ENCODE measurements at regions not wholly inside any gene's neighbourhood (a gene's known extent, or its start where the extent isn't known, plus 50 kb on each side); places are given as distances from the start of the nearest gene placed in this dataset.

GRCh38 chr2:19434413-19434812 lies 76.0 kb upstream of the OSR1 start:
- TF ChIP-seq EZH2 (IDR thresholded peaks at IDR 0.05; ENCODE audit: borderline replicate concordance, low read length), result no peak
- TF ChIP-seq CTCF (IDR thresholded peaks at IDR 0.05; ENCODE audit: low read length), result no peak
- H3K36me3 ChIP-seq (ENCODE audit: insufficient read depth, low read length), result no peaks in the 10 kb centered on the region

DNA sequence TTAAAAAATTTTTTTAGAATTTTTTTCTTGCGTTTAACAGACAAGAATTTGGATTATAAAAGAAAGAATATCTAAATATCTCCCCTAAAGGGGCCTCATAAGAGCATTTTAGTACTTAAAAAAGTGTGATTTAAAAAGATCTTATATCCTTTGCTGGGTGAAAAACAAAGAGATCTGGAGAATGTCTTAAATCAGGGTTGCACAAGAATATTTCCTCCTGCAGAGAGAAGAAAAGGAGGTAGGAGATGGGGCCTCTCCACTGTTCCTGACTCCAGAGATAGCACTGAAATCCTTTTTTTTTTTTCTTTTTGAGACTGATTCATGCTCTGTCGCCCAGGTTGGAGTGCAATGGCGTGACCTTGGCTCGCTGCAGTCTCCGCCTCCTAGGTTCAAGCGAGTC lies 68.5 kb upstream of the OSR1 start:
- Histone ChIP-seq H3F3A (ENCODE audit: insufficient read depth, low read length) (no peaks in the 10 kb centered on the region), H3K4me3 (ENCODE audit: low read depth, low read length, poor library complexity, severe bottlenecking) (no peak overlapping the region), H4K20me1 (ENCODE audit: insufficient read depth, low read length) (no peaks in the 10 kb centered on the region), H3K27me3 (ENCODE audit: insufficient read depth, low read length) (no peaks in the 10 kb centered on the region), H3K9ac (ENCODE audit: low read length) (no peak overlapping the region), H3K9me2 (ENCODE audit: low read depth, low read length) (no peaks in the 10 kb centered on the region), H3K27ac (ENCODE audit: low read depth, low read length, poor library complexity, severe bottlenecking) (no peak overlapping the region), H2AFZ (ENCODE audit: low read length) (no peak overlapping the region), H3K36me3 (ENCODE audit: insufficient read depth, low read length) (no peaks in the 10 kb centered on the region), H3K4me1 (ENCODE audit: insufficient read depth, low read length, severe bottlenecking) (no peaks in the 10 kb centered on the region), H3K79me2 (ENCODE audit: insufficient read depth, low read length) (no peaks in the 10 kb centered on the region), H3K4me2 (ENCODE audit: low read length) (no peak overlapping the region), H3K9me3 (ENCODE audit: low read length) (no peaks in the 10 kb centered on the region)
- TF ChIP-seq EZH2 (IDR thresholded peaks at IDR 0.05; ENCODE audit: borderline replicate concordance, low read length) (no peak), CTCF (IDR thresholded peaks at IDR 0.05; ENCODE audit: low read length) (no peak)

More at GRCh38 chr2:19434413-19434812, 76.0 kb upstream of the OSR1 start:
- Histone ChIP-seq H3F3A (ENCODE audit: insufficient read depth, low read length) (no peaks in the 10 kb centered on the region), H3K4me3 (ENCODE audit: low read depth, low read length, poor library complexity, severe bottlenecking) (no peak overlapping the region), H3K9me3 (ENCODE audit: low read length) (no peaks in the 10 kb centered on the region), H3K79me2 (ENCODE audit: insufficient read depth, low read length) (no peaks in the 10 kb centered on the region), H3K27me3 (ENCODE audit: insufficient read depth, low read length) (no peaks in the 10 kb centered on the region), H2AFZ (ENCODE audit: low read length) (no peak overlapping the region), H4K20me1 (ENCODE audit: insufficient read depth, low read length) (no peaks in the 10 kb centered on the region), H3K9ac (ENCODE audit: low read length) (no peak overlapping the region), H3K4me1 (ENCODE audit: insufficient read depth, low read length, severe bottlenecking) (no peaks in the 10 kb centered on the region), H3K4me2 (ENCODE audit: low read length) (no peak overlapping the region), H3K9me2 (ENCODE audit: low read depth, low read length) (no peaks in the 10 kb centered on the region), H3K27ac (ENCODE audit: low read depth, low read length, poor library complexity, severe bottlenecking) (no peak overlapping the region)

DNA sequence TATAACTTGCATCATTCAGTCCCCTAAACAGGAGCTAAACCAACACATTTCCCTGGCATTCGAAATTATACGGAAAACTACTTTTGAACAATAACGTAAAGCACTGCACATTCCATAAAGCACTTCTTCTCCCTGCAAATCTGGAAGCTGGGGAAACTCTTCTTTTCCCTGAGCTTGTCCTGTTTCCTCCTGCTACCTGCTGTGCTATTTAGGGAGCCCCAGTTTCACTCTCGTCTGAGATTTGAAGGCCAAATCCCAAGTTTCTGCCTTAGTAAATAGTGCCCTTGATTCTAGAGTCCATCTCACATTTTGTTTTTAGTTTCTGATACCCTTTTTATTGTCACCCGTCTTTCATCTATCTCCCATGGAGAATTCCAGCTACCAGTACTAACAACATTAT lies 67.7 kb upstream of the OSR1 start:
- TF ChIP-seq CTCF (IDR thresholded peaks at IDR 0.05; ENCODE audit: low read length), result no peak
- no peak for TF ChIP-seq EZH2 (IDR thresholded peaks at IDR 0.05; ENCODE audit: borderline replicate concordance, low read length)
- Histone ChIP-seq H3K9me2 (ENCODE audit: low read depth, low read length) (no peaks in the 10 kb centered on the region), H3K27ac (ENCODE audit: low read depth, low read length, poor library complexity, severe bottlenecking) (no peak overlapping the region), H2AFZ (ENCODE audit: low read length) (no peak overlapping the region), H4K20me1 (ENCODE audit: insufficient read depth, low read length) (no peaks in the 10 kb centered on the region), H3K79me2 (ENCODE audit: insufficient read depth, low read length) (no peaks in the 10 kb centered on the region), H3K9me3 (ENCODE audit: low read length) (no peaks in the 10 kb centered on the region), H3K9ac (ENCODE audit: low read length) (no peak overlapping the region), H3K4me2 (ENCODE audit: low read length) (no peak overlapping the region), H3K36me3 (ENCODE audit: insufficient read depth, low read length) (no peaks in the 10 kb centered on the region), H3K4me1 (ENCODE audit: insufficient read depth, low read length, severe bottlenecking) (no peaks in the 10 kb centered on the region), H3K27me3 (ENCODE audit: insufficient read depth, low read length) (no peaks in the 10 kb centered on the region), H3K4me3 (ENCODE audit: low read depth, low read length, poor library complexity, severe bottlenecking) (no peak overlapping the region), H3F3A (ENCODE audit: insufficient read depth, low read length) (no peaks in the 10 kb centered on the region)

Measured in OCI-LY1 (cell line).